ENCODE measurements at regions not wholly inside any gene's neighbourhood (a gene's known extent, or its start where the extent isn't known, plus 50 kb on each side); places are given as distances from the start of the nearest gene placed in this dataset.

- DNase-seq (ENCODE audit: extremely low read depth in 1 of 11, low read depth in 9 of 11, low spot score in 4 of 11): no peak
Observed at GRCh38 chr20:58568126-58568482, 52.9 kb upstream of the APCDD1L start.

GRCh38 chr20:58567437-58567836, 52.2 kb upstream of the APCDD1L start:
- DNase-seq (ENCODE audit: extremely low read depth in 1 of 11, low read depth in 9 of 11, low spot score in 4 of 11): no peak

GRCh38 chr20:58566981-58567380, 51.8 kb upstream of the APCDD1L start:
- no peak for DNase-seq (ENCODE audit: extremely low read depth in 1 of 11, low read depth in 9 of 11, low spot score in 4 of 11)

GRCh38 chr20:58565461-58566175, 50.4 kb upstream of the APCDD1L start:
- no peak for DNase-seq (ENCODE audit: extremely low read depth in 1 of 11, low read depth in 9 of 11, low spot score in 4 of 11)

Measured in renal cortex interstitium (tissue), 11 donors.